SK-N-SH (cell line): ENCODE measurements at regions not wholly inside any gene's neighbourhood (a gene's known extent, or its start where the extent isn't known, plus 50 kb on each side); places are given as distances from the start of the nearest gene placed in this dataset.

ENCODE experiments used
- CHD2 ChIP-seq: fragments of 150-350 bp; IDR thresholded peaks from 2 replicates; pipeline ENCODE4 v1.6.1; 2018; ENCODE audit warnings: low read length; ENCODE audit not compliant: partially characterized antibody
- FOXM1 ChIP-seq: IDR thresholded peaks from 2 replicates; pipeline ENCODE4 v1.4.0; 2012; ENCODE audit warnings: low read depth, mild to moderate bottlenecking
- GABPA ChIP-seq: IDR thresholded peaks from 2 replicates; pipeline ENCODE4 v1.4.0; 2012; ENCODE audit warnings: low read depth, mild to moderate bottlenecking
- MXI1 ChIP-seq: IDR thresholded peaks from 2 replicates; pipeline ENCODE4 v1.6.1; 2012; ENCODE audit warnings: mild to moderate bottlenecking, low read depth, low read length, improper control_type of control experiment
- POLR2AphosphoS5 ChIP-seq: IDR thresholded peaks from 2 replicates; pipeline ENCODE4 v1.6.1; 2012; ENCODE audit warnings: low read depth, low read length
- RFX5 ChIP-seq: IDR thresholded peaks from 2 replicates; pipeline ENCODE4 v1.6.1; 2012; ENCODE audit warnings: mild to moderate bottlenecking, improper control_type of control experiment, low read length
- SIN3A ChIP-seq: IDR thresholded peaks from 2 replicates; pipeline ENCODE4 v1.6.1; 2012; ENCODE audit warnings: low read depth, mild to moderate bottlenecking, low read length, moderate library complexity, borderline replicate concordance
- TF ChIP-seq, protein P1 (sequence below): IDR thresholded peaks from 2 replicates; pipeline ENCODE4 v1.6.1; 2012; ENCODE audit warnings: mild to moderate bottlenecking, low read depth, low read length, moderate library complexity
- TF ChIP-seq, protein P2 (sequence below): fragments of 200-600 bp; sonication (generic); IDR thresholded peaks from 2 replicates; pipeline ENCODE4 v1.6.1; 2017; ENCODE audit warnings: antibody characterized with exemption, mild to moderate bottlenecking, moderate library complexity
- TF ChIP-seq, protein P3 (sequence below): IDR thresholded peaks from 2 replicates; pipeline ENCODE4 v1.4.0; 2012; ENCODE audit warnings: low read depth

DNA sequence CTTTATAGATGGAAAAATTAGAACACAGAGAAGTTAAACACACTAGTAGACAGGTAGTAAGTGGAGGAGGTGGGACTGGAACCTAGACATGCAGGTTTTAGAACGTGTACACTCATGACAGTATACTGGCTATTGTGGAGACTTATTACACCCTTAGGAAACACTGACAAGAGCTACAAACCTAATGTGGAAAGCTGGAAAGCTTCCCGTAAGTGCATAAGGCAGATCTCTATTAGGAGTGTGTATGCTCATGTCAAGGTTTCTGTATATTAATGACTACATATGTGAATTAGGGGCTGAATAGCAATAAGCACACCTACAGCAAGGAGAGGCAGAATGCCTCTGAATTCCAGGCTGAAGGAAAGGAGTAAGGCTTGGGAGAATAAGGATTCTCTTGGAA, 82.6 kb upstream of the SLC24A5 start:
- TF ChIP-seq, protein P1, sequence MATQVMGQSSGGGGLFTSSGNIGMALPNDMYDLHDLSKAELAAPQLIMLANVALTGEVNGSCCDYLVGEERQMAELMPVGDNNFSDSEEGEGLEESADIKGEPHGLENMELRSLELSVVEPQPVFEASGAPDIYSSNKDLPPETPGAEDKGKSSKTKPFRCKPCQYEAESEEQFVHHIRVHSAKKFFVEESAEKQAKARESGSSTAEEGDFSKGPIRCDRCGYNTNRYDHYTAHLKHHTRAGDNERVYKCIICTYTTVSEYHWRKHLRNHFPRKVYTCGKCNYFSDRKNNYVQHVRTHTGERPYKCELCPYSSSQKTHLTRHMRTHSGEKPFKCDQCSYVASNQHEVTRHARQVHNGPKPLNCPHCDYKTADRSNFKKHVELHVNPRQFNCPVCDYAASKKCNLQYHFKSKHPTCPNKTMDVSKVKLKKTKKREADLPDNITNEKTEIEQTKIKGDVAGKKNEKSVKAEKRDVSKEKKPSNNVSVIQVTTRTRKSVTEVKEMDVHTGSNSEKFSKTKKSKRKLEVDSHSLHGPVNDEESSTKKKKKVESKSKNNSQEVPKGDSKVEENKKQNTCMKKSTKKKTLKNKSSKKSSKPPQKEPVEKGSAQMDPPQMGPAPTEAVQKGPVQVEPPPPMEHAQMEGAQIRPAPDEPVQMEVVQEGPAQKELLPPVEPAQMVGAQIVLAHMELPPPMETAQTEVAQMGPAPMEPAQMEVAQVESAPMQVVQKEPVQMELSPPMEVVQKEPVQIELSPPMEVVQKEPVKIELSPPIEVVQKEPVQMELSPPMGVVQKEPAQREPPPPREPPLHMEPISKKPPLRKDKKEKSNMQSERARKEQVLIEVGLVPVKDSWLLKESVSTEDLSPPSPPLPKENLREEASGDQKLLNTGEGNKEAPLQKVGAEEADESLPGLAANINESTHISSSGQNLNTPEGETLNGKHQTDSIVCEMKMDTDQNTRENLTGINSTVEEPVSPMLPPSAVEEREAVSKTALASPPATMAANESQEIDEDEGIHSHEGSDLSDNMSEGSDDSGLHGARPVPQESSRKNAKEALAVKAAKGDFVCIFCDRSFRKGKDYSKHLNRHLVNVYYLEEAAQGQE: no peak
- TF ChIP-seq, protein P2, sequence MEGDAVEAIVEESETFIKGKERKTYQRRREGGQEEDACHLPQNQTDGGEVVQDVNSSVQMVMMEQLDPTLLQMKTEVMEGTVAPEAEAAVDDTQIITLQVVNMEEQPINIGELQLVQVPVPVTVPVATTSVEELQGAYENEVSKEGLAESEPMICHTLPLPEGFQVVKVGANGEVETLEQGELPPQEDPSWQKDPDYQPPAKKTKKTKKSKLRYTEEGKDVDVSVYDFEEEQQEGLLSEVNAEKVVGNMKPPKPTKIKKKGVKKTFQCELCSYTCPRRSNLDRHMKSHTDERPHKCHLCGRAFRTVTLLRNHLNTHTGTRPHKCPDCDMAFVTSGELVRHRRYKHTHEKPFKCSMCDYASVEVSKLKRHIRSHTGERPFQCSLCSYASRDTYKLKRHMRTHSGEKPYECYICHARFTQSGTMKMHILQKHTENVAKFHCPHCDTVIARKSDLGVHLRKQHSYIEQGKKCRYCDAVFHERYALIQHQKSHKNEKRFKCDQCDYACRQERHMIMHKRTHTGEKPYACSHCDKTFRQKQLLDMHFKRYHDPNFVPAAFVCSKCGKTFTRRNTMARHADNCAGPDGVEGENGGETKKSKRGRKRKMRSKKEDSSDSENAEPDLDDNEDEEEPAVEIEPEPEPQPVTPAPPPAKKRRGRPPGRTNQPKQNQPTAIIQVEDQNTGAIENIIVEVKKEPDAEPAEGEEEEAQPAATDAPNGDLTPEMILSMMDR: no peak
- TF ChIP-seq, protein P3, sequence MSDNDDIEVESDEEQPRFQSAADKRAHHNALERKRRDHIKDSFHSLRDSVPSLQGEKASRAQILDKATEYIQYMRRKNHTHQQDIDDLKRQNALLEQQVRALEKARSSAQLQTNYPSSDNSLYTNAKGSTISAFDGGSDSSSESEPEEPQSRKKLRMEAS: no peak
- TF ChIP-seq MXI1 (no peak), RFX5 (no peak), POLR2AphosphoS5 (no peak), FOXM1 (no peak), GABPA (no peak), CHD2 (no peak), SIN3A (no peak)
